ENCODE measurements at regions not wholly inside any gene's neighbourhood (a gene's known extent, or its start where the extent isn't known, plus 50 kb on each side); places are given as distances from the start of the nearest gene placed in this dataset.
"Not testable (repeated sequence)": the region's sequence is repeated elsewhere in the genome, so short reads cannot be mapped to it uniquely, and the experiment has no call there.

DNA sequence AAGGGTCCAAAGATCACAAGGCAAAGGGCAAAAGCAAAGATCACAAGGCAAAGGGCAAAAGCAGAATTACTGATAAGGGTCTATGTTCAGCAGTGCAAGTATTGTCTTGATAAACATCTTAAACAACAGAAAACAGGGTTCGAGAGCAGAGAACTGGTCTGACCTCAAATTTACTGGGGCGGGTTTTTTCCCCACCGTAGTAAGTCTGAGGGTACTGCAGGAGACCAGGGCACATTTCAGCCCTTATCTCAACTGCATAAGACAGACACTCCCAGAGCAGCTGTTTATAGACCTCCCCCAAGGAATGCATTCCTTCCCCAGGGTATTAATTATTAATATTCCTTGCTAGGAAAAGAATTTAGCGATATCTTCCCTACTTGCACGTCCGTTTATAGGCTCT is 61.3 kb downstream of the ZNF860 start:
- not testable (repeated sequence) for DNase-seq

DNA sequence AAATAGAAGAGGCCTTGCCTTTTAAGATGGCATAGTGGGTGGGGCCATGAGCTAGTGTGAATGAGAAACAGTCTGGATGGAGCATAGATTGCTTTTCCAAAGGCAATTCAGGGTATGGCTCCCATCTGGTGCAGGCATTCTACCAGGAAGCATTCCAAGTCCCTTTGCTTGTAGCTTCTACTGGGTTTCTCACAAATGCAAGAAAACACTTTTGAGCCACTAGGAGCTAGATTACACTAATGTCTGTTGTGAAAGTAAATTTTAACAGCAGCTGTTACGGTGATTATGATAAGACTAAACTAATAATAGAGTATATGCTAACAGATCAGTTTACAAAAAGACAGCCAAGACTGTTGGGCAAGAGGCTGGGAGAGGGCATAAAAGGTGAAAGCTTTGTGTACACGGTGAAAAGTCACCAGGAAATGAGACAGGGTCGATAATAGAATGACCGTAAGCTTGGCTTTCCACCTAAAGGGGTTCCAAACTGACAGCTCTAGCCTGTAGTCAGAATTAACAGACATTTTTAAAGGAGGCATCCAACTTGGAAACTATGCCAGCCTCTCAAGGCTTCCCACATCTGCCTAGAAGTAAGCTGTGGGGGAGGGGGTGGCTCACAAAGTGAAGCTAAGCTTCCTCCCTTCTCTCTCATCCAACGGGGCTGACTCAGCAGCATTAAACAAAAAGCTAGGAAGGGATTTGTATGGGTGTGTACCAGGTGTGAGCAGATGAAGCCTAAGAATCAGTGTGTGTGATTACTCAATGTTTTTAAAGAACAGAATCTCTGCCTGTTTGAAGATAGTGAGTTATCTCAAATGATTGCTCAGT is 61.1 kb upstream of the GPD1L start:
- peak; percentile 66 for DNase-seq

- DNase-seq: no peak
Observed at GRCh38 chr3:32046102-32046501, 60.3 kb upstream of the GPD1L start.

- DNase-seq: no peak
Observed at GRCh38 chr3:32048487-32049182, 57.8 kb upstream of the GPD1L start.

GRCh38 chr3:32049916-32050315 is 56.5 kb upstream of the GPD1L start:
- no peak for DNase-seq

DNA sequence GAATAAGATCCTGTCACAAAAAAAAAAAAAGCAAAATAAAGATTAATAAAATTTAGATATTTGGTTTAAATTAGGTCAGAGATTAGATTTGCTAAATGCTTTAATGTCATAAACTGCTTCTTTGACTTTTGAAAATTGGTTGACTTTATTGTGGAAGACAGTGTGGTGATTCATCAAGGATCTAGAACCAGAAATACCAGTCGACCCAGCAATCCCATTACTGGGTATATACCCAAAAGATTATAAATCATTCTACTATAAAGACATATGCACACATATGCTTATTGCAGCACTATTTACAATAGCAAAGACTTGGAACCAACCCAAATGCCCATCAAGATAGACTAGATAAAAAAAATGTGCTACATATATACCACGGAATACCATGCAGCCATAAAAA is 54.2 kb upstream of the GPD1L start:
- DNase-seq: not testable (repeated sequence)

DNA sequence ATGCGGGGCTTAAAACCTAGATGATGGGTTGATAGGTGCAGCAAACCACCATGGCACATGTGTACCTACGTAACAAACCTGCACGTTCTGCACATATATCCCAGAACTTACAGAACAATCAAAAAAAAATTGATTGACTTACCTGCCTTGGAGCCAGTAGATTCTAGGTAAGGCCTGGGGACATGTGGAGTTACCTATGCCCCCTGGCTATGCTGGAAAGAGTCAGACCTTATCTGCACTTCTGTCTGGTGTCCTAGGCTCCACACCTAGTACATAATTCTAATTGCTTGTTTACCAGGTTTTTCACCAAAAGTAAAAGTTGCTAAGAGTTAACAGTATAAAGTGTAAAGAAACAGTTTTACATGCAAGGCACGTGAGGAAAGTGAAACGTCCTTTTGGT is 53.6 kb upstream of the GPD1L start:
- DNase-seq: not testable (repeated sequence)

DNA sequence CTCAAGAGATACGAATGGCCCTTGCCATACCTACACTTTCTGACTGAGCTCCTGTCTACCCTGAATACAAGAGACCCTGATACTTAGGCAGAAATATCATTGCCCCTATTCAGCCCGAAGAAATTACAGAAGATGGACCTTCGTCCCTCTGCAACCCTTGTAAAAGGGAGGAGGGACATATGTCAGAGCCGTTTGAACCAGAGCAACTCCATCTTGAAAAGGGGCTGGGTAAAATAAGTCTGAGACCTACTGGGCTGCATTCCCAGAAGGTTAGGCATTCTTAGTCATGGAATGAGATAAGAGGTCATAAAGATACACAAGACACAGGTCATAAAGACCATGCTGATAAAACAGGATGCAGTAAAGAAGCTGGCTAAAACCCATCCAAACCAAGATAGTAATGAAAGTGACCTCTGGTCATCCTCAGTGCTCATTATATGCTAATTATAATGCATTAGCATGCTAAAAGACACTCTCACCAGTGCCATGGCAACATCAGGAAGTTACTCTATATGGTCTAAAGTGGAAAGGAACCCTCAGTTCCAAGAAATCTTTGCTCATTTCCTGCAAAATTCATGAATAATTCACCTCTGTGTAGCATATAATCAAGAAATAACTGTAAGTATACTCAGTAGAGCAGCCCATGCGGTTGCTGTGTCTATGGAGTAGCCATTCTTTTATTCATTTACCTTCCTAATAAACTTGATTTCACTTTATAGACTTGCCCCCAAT is 49.7 kb upstream of the GPD1L start:
- no peak for DNase-seq
